Hematopoietic multipotent progenitor cell treated with erythropoietin and hydrocortisone succinate and interleukin-3 and kit ligand, for 4 days (in vitro differentiated cells): ENCODE measurements at regions not wholly inside any gene's neighbourhood (a gene's known extent, or its start where the extent isn't known, plus 50 kb on each side); places are given as distances from the start of the nearest gene placed in this dataset.
A peak's percentile ranks its signal among the peaks of the same experiment; 100 is the strongest.

Experiments
- DNase-seq: peaks from one replicate; pipeline ENCODE4 v3.0.0-alpha.2; 2015

DNA sequence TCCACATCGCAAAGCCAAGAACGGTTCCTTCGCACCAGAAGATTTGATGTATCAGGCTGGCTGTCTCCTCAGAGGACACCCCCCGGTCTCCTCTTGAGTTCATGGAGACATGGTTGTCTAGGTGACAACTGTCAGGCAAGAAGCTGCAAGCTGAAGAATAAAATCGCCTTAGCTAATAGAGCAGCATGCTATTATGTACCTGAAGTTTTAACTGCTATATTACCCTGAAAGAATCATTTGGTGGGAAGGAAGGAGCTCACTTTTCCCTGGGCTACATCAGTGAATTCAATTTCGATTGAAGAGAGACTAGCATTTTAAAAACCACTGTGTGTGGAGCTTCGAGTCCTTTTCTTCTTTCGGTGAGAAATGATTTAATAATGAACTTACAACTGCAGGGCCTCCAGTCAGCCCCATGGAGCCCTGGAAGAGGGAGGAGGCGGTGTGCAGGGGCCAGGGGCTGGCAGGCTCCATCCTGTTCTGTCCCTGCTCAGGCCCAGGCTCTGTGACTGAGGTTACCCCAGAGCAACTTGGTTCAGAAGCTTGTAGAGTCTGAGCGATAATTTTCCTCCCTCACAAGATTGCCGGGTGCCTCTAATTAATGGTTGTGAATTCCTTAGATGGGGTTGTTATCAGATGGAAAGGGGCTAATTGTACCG, 191.3 kb downstream of the MID1IP1 start:
- no peak for DNase-seq

DNA sequence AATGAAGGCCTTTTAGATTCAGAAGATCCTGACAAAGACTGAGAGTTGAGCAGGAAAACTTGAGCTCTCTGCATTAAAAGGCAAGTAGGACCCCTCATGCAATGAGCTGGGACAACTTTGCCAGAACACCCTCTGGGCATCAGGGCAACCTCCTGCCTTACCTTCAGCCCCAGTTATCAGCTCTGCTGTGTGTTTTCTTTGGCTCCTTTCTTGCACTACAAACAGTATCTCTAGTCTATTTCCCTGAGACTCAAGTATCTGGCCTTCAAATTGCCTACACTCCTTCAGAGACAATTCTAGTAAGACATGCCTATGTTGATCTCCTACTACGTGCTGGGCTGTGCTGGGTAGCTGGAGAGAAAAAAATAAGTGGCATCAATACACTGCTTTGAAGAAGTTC, 192.2 kb downstream of the MID1IP1 start:
- DNase-seq: no peak

- DNase-seq: no peak
These were observed 197.8 kb downstream of the MID1IP1 start for GRCh38 chrX:38999099-38999498.

DNA sequence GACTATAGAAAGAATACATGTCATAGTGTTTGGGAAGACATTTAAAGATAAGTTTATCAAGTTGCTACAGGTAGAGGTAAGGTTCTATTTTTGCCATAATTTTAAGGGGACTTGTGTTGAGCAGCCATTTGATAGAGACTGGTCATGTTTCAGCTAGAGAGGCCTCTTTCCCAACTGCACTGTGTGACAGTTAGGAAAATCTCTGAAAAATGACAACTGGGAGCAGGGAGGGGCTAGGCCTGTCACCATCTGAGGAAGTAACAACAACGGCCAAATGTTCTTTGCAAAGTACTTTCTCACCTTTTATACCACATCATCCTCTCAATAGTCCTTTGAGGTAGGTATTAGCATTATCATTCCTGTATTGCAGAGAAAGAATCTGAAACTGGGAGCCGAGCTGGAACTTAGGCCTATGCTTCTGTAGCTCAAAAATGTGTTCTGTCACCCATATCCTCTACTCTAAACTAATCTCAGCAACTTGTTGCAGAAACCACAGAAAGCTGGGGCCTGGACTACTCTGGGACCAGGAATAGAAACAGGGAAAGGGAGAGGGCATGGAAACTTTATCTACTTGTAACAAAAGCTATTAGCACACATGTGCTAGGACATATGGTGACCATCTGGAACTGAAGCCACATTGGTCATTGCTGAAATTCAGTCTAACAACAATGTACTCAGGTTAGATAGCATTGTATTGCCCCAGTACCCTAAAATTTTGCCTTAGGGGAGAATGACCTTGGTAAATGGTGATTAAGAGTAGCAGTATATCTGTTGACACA, 198.9 kb downstream of the MID1IP1 start:
- no peak for DNase-seq

DNA sequence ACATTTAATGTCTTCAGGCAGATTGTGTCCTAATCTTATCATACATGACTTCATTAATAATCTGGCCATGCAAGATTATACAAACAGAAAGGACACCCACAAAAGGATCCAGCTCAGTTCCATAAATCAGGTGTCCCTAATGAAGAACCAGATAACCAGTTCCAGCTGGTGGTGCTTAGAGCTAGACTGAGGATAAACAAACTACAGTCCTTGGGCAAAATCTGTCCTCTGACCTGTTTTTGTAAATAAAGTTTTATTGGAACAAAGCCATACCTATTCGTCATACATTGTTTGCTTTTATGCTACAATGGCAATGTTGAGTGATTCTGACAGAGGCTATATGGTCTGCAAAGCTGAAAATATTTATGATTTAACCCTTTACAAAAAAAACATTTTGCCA, 199.5 kb downstream of the MID1IP1 start:
- no peak for DNase-seq

DNA sequence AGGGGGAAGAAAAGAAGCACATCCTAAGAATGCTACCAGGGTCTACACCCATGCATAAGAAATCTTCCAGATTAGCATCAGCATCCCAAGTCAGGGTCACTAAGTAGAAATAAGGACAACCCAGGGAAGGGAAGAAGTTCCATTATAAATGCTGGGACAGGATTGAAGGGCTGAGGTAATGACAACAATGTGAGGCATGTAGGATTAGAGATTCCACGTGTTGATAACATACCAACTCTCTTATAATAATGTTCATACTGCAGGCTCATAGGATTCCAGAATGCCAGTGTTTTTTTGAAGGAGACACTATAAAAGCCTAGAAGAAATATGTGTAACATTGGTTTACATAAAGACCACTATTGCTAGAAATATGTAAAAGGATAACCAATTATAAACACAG, 201.2 kb downstream of the MID1IP1 start:
- DNase-seq: no peak

- peak; percentile 59 for DNase-seq
These were observed 207.3 kb downstream of the MID1IP1 start for GRCh38 chrX:39008549-39008948.

GRCh38 chrX:39011454-39012221, 210.4 kb downstream of the MID1IP1 start:
- no peak for DNase-seq

DNA sequence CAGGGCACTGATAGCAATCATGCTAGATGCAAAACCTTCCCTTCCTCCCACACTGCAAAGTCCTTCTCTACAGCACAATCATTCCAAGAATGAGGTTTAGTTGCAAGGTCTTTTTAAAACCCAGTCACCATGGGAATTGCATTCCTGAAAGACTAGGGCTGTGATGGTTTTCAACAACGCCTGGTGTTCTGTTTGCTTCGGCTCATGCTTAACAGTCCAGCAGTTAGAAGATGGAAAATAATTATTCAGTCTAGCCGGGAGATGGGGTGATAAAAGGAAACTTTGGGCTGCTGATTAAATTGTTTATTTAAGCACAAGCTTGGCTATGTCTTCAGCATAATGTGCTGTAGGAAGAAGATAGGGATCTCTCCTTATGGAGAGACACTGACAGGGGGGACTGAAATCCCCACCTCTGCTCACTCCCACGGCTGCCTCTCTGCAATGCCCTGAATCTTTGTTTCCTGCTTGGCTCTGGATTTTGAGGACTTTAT, 211.4 kb downstream of the MID1IP1 start:
- no peak for DNase-seq

GRCh38 chrX:39016556-39016955, 215.3 kb downstream of the MID1IP1 start:
- no peak for DNase-seq

DNA sequence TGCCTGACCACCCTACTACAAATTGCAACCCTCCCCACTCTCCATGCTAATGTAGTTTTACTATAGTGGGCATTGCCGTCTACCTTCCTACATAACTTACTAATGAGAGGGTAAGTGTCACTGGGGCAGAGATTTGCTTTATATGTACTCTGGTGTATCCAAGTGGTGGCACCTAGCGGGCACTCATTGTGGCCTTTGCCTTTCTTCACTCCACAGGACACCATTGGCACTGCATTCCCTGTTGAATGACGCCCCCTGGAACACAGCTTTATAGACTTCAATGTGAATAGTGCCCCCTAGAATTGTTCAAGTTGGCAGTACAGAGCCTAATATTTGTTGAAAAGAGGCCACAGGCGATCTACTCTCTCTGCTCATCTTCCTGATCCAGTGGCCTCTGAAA, 215.8 kb downstream of the MID1IP1 start:
- no peak for DNase-seq

DNA sequence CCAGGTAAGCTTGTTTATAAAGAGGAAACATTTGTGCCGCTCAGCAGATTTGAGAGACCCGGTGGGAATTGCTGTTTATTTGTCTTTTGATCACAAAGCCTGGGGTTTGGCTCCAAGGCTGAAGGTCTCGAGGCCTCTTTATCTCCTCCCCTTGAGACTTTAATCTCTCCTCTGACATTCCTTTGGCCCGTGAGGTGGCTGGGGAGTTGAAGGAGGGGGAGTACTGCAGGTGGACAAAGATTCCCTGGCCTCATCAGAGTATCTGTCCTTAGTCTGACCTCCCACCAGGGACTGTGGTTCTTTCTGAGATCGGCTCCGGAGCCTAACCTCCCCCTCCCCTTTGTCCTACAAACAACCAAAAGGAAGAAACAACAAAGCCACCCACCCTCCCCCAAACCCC, 216.5 kb downstream of the MID1IP1 start:
- DNase-seq: no peak

DNA sequence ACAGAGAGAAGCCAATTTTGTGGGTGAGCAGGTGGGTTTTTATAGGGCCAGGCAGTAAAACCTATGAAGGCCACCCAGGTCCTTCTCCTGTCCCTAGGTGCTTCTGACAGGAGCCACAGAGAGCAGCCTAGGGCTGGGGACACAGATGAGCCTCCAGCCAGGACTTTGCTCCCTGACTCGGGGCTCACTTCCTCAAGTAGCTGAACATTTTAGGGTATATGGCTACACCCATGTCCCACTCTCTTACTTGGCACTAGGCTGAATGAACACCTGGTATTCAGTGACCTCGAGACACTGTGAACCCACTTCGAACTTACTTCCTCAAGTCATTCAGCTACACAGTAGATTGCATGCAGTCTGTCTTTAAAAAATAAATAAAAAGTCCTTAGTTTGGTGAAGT, 217.3 kb downstream of the MID1IP1 start:
- peak; percentile 7 for DNase-seq

DNA sequence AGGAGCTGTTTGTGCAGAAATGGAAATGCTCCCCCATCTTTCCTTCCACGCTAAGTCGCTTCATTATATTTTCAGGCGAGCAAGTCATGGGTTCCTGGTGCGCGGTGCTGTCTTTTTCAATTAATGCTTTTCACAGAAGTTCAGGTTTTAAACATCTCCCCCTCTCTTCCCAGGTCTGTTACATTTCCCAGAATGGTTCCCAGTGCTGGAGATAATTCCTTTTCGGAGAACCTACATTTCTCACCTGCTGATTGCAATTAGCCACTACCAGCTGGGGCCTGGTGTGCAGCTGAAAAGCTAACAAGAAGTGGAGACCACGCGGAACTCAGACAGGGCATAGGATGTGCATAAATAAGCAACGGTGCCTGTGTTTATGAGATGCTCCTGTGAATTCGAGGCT, 217.8 kb downstream of the MID1IP1 start:
- DNase-seq: no peak

- DNase-seq: peak; percentile 22
These were observed 218.9 kb downstream of the MID1IP1 start for GRCh38 chrX:39020051-39020669.

GRCh38 chrX:39022106-39022505, 220.8 kb downstream of the MID1IP1 start:
- DNase-seq: no peak

- no peak for DNase-seq
These were observed 228.0 kb downstream of the MID1IP1 start for GRCh38 chrX:39029221-39029620.

DNA sequence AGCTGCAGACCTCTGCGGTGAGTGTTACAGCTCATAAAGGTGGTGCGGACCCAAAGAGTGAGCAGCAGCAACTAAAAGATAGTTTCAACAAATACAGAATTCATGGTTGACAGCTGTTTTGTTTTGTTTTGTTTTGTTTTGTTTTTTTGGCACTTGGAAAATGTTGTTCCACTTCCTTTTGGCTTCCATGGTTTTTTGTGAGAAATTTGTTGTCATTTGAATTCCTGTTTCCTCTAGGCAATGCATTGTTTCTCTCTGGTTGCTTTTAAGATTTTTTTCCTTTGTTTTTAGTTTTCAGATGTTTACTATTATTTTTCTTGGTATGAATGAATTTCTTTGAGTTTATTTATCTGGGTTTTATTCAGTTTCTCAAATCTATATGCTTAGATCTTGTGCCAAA, 229.4 kb downstream of the MID1IP1 start:
- DNase-seq: no peak

DNA sequence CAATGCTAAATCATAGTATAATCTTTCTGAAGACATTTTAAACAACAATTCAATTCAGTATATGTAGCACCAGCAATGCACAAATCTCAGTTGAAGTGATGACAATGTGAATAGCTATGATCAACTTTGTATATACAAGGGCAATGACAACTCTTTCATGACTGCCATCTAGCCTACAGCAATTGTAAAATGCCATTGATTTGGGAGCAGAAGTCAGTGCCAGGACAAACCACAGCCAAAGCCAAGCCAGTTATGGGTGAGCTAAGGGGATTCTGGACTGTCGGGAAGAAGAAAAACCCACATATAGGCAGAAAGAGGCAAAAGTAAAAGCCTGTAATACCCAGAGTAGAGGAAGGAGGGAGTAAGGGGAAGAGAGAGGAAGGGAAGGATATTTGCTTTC, 238.6 kb downstream of the MID1IP1 start:
- no peak for DNase-seq

GRCh38 chrX:39043838-39044550, 242.7 kb downstream of the MID1IP1 start:
- DNase-seq: no peak

DNA sequence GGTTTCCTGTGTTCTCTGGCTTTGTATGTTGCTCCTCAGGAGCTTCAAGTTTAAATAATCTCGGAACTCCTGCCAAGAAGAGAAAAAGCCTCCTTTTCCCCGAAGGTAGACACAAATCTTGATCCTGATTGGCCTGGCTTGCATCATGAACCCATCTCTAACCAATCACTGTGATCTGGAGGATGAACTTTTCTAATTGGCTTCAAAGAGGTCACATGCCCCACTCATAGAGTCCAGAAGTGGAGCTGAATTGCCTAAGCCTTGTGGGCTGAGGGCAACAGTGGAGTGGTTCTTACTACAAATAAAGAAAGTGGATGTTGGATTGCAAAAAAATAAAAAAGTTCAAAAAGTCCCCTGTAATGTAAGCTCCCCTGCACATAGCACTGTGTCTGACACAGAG, 245.9 kb downstream of the MID1IP1 start:
- DNase-seq: no peak

DNA sequence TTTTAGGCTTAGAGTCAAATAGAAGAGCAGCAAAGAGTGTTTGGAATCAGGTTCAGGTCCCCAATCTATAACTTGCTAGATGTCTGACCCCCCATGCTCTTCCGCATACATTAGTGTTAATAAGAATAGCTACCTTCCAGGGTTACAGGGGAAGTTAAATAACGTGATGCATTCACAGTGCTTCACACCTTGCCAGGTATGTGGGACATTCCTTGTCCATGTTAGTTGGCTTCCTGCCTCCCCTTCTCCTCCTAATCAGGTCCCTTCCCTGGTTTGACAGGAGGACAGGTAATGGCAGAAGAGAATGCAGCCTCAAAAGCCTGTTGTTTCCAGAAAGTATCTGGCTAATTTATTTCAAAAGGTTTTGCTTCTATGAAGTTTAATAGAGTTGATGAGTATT, 248.7 kb downstream of the MID1IP1 start:
- no peak for DNase-seq

GRCh38 chrX:39050427-39050826, 249.2 kb downstream of the MID1IP1 start:
- DNase-seq: no peak
